ENCODE measurements at regions not wholly inside any gene's neighbourhood (a gene's known extent, or its start where the extent isn't known, plus 50 kb on each side); places are given as distances from the start of the nearest gene placed in this dataset.

GRCh38 chr13:40039061-40039460 lies 383.6 kb downstream of the COG6 start:
- Histone ChIP-seq H3K4me3 (no peak overlapping the region), H3K9me3 (no peaks in the 10 kb centered on the region), H3K36me3 (no peaks in the 10 kb centered on the region), H3K27me3 (no peaks in the 10 kb centered on the region), H3K27ac (no peak overlapping the region), H3K4me1 (no peaks in the 10 kb centered on the region)
- TF ChIP-seq CTCF (IDR thresholded peaks at IDR 0.05) (no peak), POLR2A (IDR thresholded peaks at IDR 0.05) (no peak)
- DNase-seq: no peak

- H3K9me3 ChIP-seq: no peaks in the 10 kb centered on the region
- no peak for DNase-seq
- H3K4me1 ChIP-seq: no peaks in the 10 kb centered on the region
- no peak overlapping the region for H3K4me3 ChIP-seq
- no peak overlapping the region for H3K27ac ChIP-seq
- TF ChIP-seq POLR2A (IDR thresholded peaks at IDR 0.05): no peak
- no peak for TF ChIP-seq CTCF (IDR thresholded peaks at IDR 0.05)
- H3K36me3 ChIP-seq: no peaks in the 10 kb centered on the region
- H3K27me3 ChIP-seq: no peaks in the 10 kb centered on the region
These were observed 387.5 kb downstream of the COG6 start for GRCh38 chr13:40042991-40043390.

DNA sequence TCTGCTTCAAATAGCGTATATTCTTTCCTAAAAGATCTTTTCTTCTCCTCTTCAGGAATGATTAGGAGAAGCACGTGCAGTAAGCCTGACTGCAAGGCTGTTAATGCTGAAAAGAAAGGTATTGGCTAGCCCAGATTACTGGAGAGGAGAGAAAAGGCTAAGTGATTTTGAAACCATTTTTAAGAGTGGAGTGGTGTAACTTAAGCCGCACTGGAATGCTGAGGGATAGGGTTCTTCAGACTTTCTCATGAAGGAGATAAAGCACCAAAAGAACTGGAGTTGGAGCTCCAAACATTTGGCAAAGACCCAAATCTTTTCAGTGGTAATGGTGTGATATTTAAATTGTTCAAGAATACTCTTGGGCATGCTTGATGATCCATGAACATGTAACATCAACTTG lies 388.3 kb downstream of the COG6 start:
- H3K27me3 ChIP-seq: no peaks in the 10 kb centered on the region
- TF ChIP-seq POLR2A (IDR thresholded peaks at IDR 0.05) (no peak), CTCF (IDR thresholded peaks at IDR 0.05) (no peak)
- no peak overlapping the region for H3K4me3 ChIP-seq
- no peaks in the 10 kb centered on the region for H3K9me3 ChIP-seq
- DNase-seq: no peak
- H3K36me3 ChIP-seq: no peaks in the 10 kb centered on the region
- H3K27ac ChIP-seq: no peak overlapping the region
- H3K4me1 ChIP-seq: no peaks in the 10 kb centered on the region

GRCh38 chr13:40047322-40047771 lies 391.9 kb downstream of the COG6 start:
- no peak overlapping the region for H3K27ac ChIP-seq
- H3K27me3 ChIP-seq: no peaks in the 10 kb centered on the region
- H3K4me1 ChIP-seq: no peaks in the 10 kb centered on the region
- no peak for DNase-seq
- no peak for TF ChIP-seq POLR2A (IDR thresholded peaks at IDR 0.05)
- no peak for TF ChIP-seq CTCF (IDR thresholded peaks at IDR 0.05)
- no peaks in the 10 kb centered on the region for H3K9me3 ChIP-seq
- H3K4me3 ChIP-seq: no peak overlapping the region
- H3K36me3 ChIP-seq: no peaks in the 10 kb centered on the region

DNA sequence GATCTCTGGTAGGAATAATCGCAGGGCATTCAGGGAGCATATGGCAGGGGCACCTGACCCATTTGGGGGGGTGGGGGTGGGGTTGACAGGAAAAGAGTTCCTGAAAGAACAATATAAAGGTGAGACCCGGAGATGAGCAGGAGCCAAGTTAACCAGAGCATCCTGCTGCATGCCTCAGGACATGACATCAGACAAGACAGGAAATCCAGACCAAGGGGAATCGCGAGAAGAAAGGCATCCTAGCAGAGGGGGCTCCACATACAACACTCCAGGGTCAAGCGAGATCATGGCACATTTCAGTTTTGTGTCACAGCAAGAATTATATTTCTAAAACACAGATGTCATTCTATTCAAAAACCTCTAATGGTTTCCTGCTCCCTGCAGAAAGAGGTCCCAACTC lies 393.1 kb downstream of the COG6 start:
- Histone ChIP-seq H3K36me3 (no peaks in the 10 kb centered on the region), H3K4me1 (no peaks in the 10 kb centered on the region), H3K9me3 (no peaks in the 10 kb centered on the region), H3K27me3 (no peaks in the 10 kb centered on the region), H3K27ac (no peak overlapping the region), H3K4me3 (no peak overlapping the region)
- no peak for TF ChIP-seq CTCF (IDR thresholded peaks at IDR 0.05)
- no peak for TF ChIP-seq POLR2A (IDR thresholded peaks at IDR 0.05)
- DNase-seq: no peak

GRCh38 chr13:40052954-40053353 lies 397.5 kb downstream of the COG6 start:
- Histone ChIP-seq H3K4me3 (no peak overlapping the region), H3K36me3 (no peaks in the 10 kb centered on the region), H3K4me1 (no peaks in the 10 kb centered on the region), H3K27me3 (no peaks in the 10 kb centered on the region), H3K9me3 (no peaks in the 10 kb centered on the region), H3K27ac (no peak overlapping the region)
- no peak for DNase-seq
- TF ChIP-seq POLR2A (IDR thresholded peaks at IDR 0.05) (no peak), CTCF (IDR thresholded peaks at IDR 0.05) (no peak)

Measured in Peyer's patch (tissue), 4 donors.